ENCODE measurements at regions not wholly inside any gene's neighbourhood (a gene's known extent, or its start where the extent isn't known, plus 50 kb on each side); places are given as distances from the start of the nearest gene placed in this dataset.

DNA sequence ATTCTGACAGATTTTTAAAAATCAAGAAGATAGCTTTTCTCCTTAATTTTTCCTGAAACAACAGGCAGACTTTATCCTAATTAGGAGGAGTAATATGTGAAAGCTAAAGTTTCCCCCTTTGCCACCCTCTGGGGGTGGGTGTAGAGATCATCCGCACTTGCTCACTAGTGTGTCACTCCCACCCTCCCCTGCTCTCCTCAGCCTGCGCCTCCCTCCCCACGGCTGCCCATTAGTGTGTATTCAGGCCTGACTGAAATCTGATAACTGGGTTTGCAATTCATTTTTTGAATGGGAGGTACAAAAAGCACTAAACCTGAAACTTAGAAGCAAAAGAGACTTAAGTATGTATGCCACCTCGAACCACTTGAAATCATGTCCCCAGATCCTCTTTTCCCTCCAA is 110.4 kb upstream of the TRIM2 start:
- Histone ChIP-seq H3K56ac (ENCODE audit: insufficient read length, low read depth, low read length) (no peak overlapping the region), H2BK20ac (ENCODE audit: low read depth, low read length, poor library complexity, severe bottlenecking) (no peak overlapping the region), H2BK12ac (ENCODE audit: insufficient read length, low read depth, low read length) (no peak overlapping the region), H3K79me2 (ENCODE audit: insufficient read depth, low read length) (no peaks in the 10 kb centered on the region), H2BK15ac (ENCODE audit: low read depth, low read length) (no peak overlapping the region), H4K20me1 (ENCODE audit: control insufficient read depth, insufficient read depth, insufficient read length) (no peaks in the 10 kb centered on the region), H3K4me2 (ENCODE audit: insufficient read depth, insufficient read length, low read length) (no peak overlapping the region), H3K4me1 (ENCODE audit: insufficient read depth, low read length) (no peaks in the 10 kb centered on the region), H3K79me1 (ENCODE audit: insufficient read depth, low read depth, low read length, poor library complexity, severe bottlenecking) (no peaks in the 10 kb centered on the region), H2BK5ac (ENCODE audit: insufficient read length, low read length) (no peak overlapping the region), H4K91ac (ENCODE audit: insufficient read length, low read depth, low read length) (no peak overlapping the region), H3K9ac (ENCODE audit: extremely low read depth, insufficient read length, low read length) (no peak overlapping the region), H3K4ac (ENCODE audit: low read depth, low read length) (no peak overlapping the region), H2AFZ (ENCODE audit: low read length) (no peak overlapping the region), H3K27me3 (ENCODE audit: insufficient read depth, low read length) (no peaks in the 10 kb centered on the region), H3K18ac (ENCODE audit: insufficient read length, low read depth, low read length) (no peak overlapping the region), H3T11ph (ENCODE audit: low read length) (no peak overlapping the region), H2AK5ac (ENCODE audit: insufficient read length, low read length) (no peak overlapping the region), H3K23me2 (ENCODE audit: insufficient read length, low read depth, low read length, poor library complexity, severe bottlenecking) (no peaks in the 10 kb centered on the region), H3K14ac (ENCODE audit: insufficient read depth, low read length) (no peak overlapping the region), H3K9me3 (ENCODE audit: control insufficient read depth, low read depth, low read length) (no peaks in the 10 kb centered on the region), H3K23ac (ENCODE audit: insufficient read length, low read depth, low read length) (no peak overlapping the region), H2BK120ac (ENCODE audit: low read depth, low read length, poor library complexity, severe bottlenecking) (no peak overlapping the region), H4K5ac (ENCODE audit: insufficient read length, low read depth, low read length) (no peak overlapping the region), H4K8ac (replicated peaks; ENCODE audit: insufficient read length, low read depth, low read length) (no peak overlapping the region), H3K27ac (ENCODE audit: insufficient read length, low read depth, low read length) (no peak overlapping the region)
- Mint-ChIP-seq H3K4me3 (no peak overlapping the region), H3K9me3 (no peaks in the 10 kb centered on the region), H3K27ac (no peak overlapping the region), H3K36me3 (ENCODE audit: insufficient read depth in 1 of 3, low read depth in 3 of 3) (no peaks in the 10 kb centered on the region), H3K4me1 (peaks cover 12 to 16% of the 10 kb centered on the region in 2 experiments), H3K27me3 (ENCODE audit: low read depth) (0 out of 2 replicates have a peak, but pooled peaks cover 2% of the 10 kb centered on the region)
- DNase-seq: peak; percentile 15
- WGBS (ENCODE audit: extremely low coverage, insufficient read length, low lambda C conversion rate): no CpG with 5 or more reads among the region's 4 CpGs
- no peak for TF ChIP-seq CTCF (conservative IDR thresholded peaks at IDR 0.05)

Data from H9 (cell line).